Activated effector memory CD4-positive, alpha-beta T cell treated with anti-CD3 and anti-CD28 coated beads, Interleukin-2, amount 50 U/mL, for 16 hours (primary cell): ENCODE measurements at regions not wholly inside any gene's neighbourhood (a gene's known extent, or its start where the extent isn't known, plus 50 kb on each side); places are given as distances from the start of the nearest gene placed in this dataset.
"Not testable (repeated sequence)": the region's sequence is repeated elsewhere in the genome, so short reads cannot be mapped to it uniquely, and the experiment has no call there.

Source experiments
- DNase-seq: peaks from one replicate; pipeline ENCODE4 v3.0.0-alpha.2; 2020

DNA sequence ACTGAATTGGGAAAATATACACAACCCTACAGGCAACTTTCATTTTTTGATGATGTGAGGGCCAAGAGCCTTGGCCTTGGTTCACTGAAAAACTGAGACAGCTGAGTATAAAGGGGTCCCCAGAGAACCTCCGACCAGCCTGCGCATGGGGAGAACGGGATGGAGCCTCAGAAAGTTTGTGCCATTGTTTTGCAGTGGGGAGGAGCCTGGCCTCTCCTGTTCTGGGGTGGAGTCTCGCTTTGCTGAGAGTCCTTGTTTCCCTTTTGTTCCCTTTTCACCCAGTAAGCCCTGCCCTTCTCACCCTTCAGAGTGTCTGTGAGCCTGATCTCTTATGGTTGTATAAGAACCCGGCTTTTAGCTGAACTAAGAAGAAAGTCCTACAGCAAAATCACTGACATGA, 193.2 kb upstream of the AKR1E2 start:
- DNase-seq: no peak

DNA sequence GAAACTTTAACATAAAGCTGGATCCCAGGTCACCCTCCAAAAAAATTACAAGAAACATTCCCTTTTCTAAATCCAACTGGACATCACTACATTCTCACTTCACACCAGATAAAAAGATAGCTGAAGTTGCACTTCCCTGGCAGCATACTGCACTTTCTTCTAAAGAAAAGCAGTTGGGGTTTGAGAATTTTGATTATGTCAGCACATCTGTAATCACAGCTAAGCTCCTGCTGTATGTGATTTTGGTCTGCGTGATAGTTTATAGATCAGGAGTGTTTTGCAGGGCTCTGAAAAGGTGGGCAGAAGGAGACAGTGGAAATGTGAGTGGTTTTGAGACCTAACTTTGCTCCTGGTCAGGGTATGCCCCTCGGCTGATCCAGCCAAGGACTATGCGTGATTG, 199.1 kb upstream of the AKR1E2 start:
- no peak for DNase-seq

DNA sequence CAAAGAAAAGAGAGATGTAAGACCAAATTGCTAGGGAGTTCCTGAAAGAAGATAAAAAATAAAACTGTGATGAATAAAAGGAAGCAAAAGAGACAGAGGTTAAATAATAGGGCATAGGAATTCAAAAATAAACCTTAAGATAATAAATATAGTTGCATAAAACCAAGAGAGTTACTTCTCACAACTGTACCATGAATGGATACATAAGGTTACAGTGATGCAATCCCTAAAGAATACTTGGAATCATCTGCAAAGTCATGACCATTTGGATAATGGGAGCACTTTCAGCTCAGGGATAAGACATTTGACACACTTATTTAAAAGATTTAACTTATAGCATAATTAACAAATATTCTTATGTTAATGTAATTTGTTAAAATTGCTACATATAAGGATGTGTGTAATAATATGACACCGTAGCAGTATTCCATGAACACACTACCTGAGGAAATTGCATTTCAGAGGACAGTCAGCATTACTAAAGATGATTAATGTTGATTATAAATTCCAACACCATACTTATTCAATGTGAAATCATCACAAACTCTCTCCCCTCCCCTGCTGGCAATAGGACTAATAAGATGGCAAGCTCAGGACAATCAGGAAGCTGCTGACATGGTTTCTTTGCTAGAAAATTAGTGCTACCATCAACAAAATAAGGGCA, 202.1 kb upstream of the AKR1E2 start:
- DNase-seq: no peak

DNA sequence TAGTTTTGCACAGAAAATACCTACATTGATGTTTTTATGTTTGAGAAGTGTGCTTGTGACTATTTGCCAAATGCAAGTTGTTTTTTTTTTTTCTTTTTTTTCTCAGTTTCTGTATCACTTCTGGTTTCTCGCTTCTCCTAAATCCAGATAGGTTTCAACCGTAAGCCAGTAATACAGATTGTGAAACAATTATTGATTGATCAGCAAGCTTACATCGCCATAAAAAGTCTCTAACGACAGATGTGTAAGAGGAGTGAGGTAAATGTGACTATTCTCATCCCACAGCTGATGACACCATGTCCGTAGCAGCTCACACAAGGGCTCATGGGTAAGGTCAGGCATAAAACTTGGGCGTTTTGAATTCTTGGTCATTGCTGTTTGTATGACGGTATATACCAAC, 202.8 kb upstream of the AKR1E2 start:
- DNase-seq: no peak

DNA sequence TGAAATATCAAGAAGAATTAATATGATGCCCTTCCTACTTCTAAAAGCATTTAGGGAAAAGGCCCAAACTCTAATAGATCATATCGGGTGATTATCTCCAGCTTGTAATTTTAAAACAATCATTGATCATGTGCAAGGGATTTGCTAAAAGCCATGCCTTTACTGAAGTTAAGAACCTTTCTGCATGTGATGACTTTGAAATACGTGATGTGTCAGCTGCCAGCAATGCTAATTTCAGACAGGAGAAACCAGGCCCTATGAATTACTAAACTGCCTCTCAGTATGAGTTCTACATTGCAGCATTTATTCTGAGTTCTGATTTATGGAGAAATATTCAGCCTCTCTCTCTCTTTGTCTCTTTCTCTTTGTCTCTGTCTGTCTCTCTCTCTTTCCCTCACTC, 203.6 kb upstream of the AKR1E2 start:
- DNase-seq: no peak

DNA sequence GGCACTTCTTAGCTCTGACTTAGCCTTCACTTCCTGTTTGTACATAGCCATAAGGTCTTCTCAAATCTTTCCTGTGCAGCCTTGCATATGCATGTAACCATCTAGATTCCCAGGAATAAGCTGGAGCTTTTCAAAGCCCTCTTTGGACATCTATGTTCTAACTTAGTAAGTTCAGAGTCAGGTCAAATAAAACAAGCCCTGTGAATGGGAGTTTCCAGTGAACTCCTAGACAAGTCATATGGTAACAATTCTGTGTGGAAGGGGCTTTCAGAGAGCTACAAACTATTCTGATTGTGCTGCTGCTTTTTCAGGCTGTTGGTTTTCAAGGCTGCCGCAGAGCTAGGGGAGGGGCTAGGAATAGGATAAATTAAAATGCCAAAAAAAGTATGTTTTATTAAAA, 208.4 kb upstream of the AKR1E2 start:
- no peak for DNase-seq

DNA sequence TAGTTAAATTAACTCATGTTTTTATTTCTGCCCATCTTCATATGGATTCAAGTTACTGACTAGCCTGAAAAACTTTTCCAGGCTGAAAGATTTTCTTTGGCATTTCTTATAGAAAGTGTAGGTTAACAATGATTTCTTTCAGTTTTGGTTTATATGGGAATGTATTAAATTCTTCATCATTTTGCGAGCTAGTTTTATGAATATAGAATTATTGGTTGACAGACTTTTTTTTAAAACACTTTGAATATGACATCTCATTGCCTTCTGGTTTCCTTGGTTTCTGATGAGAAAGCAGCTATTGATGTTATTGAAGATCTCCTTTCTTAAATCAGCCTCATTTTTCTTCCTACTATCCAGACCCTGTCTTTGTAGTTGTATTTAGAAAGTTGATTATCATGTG, 211.0 kb upstream of the AKR1E2 start:
- no peak for DNase-seq

DNA sequence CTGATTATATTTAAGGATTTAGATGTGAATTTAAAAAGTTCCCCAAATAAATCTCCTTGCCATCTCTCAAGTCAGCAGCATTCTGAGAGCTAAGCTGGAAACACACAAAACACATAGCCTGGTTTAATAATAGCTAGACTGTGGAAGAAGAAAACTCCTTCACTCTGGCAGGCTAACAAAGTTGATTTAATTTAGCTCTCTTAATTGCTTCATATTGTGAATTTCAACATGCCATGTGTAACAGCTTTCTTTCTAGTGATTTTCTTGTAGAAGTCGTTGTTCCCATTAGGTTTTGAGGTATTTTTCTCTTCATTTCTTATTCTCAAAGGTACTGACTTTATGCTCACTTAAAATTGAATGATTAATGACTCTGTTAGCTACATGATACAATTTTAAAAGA, 216.8 kb upstream of the AKR1E2 start:
- no peak for DNase-seq

DNA sequence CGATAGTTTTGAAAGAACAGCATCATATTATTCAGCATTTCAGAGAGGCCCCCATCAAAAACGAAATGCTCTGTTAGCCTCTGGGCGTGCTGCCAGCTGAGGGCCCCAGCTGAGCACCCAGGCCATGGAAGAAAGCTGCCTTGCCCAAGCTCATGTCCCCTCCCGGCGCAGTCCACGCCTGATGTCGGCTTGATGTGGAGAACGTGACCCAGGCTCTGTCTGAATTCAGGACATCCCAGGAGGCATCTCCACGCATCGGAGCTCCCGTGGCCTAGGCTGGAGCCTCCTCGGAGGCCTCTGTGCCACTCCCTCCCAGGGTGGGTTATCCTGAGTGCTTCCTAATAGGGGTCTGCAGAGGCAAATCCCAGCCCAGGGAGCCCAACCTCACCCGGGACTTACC, 218.3 kb upstream of the AKR1E2 start:
- DNase-seq: no peak

DNA sequence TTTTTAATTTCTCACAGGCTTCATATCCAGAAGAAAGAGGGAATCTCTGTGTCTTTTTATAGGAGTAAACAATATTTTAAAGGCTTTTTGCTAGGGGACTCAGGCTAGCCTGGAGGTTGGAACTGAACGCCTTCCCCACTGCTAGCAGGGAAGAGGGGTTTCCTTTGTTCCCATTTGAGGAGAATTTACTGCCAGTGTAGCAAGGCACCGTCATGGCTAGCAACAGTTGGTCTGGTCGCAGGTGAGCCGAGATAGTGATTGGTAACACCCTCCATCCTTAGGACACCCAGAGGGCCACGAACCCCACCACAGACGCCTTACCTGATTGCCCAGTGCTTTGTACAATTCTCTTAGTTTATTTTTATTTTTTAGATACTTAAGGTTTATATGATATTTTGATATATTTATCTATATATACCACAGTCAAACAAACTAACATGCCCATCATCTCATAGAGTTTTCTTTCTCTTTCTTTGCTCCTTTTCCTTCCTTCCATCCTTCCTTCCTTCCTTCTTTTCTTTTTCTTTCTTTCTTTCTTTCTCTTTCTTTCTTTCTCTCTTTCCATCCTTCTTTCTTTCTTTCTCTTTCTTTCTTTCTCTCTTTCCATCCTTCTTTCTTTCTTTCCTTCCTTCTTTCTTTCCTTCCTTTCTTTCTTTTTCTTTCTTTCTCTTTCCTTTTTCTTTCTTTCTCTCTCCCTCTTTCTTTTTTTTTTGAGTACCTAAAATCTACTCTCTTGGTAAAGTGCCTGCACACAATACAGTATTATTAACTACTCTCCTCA, 219.0 kb upstream of the AKR1E2 start:
- DNase-seq: no peak

DNA sequence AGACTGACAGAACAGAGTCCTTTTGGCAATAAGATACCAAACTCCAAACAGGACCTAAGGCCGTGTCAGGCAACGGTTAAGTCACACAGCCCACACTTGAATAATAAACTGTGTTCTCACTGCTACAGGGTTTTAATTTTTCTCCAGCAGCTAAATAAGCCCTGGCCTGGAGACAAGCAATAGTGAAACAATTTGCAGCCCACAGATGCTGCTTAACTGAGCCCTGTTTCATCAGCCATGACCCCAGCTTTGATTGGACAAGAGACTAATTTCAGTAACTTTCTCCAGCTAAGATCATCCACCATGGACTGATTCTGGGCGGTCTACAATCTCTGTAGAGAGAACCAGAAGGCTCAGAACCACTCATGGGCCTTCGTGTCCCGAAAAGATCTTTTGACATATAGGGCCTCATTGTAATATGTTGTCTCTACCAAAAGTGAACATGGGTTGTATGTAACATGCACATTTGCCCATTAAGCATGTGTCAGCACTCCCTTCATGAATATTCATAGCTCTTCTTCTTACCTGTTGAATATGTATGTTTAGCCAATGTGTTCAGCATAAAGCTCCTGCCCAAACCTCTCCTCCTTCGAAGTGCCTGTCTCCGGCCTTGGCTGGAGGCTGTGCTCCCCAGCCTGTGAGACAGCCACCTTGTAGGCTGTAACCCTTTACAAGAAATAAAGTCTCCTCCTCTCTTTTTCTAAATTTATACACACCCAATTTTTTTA, 223.1 kb upstream of the AKR1E2 start:
- no peak for DNase-seq

DNA sequence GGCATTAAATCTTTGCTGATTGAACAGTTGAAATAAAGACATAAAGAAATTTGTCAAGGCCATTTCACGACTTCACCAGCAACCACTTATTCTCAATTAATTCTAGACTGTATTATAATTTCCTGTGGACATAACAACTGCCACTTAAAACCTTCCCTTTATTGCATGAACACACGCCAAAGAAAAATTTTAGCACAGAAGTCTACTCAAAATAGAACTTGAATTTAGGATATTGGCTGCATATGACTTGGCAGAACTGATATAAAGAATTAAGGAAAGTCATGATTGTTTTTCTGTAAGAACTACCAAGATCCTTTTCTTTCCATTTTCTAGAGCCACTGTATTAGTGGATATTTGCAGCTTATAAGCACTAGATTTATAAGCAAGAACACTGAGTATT, 226.5 kb upstream of the AKR1E2 start:
- no peak for DNase-seq

DNA sequence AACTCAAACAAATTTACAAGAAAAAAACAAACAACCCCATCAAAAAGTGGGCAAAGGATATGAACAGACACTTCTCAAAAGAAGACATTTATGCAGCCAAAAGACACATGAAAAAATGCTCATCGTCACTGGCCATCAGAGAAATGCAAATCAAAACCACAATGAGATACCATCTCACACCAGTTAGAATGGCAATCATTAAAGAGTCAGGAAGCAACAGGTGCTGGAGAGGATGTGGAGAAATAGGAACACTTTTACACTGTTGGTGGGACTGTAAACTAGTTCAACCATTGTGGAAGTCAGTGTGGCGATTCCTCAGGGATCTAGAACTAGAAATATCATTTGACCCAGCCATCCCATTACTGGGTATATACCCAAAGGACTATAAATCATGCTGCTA, 228.1 kb upstream of the AKR1E2 start:
- DNase-seq: not testable (repeated sequence)

DNA sequence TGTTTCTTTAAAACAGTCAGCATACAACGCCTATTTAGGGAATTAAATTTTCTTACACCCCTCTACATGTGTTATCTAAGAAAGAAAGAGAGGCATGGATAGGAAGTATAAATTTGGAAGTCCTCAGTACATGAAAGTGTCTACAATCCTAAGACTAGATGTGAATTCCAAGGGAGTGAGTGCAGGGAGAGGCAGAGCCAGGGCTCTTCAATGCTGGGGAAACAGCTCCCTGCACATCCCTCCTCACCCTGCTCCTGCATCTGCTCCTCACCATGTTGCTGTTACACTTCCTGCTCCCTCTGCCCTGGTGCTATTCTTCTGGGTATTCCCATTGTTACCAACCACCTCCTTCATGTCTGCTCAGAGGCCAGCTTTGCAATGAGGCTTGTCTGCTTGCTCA, 229.1 kb upstream of the AKR1E2 start:
- DNase-seq: no peak

DNA sequence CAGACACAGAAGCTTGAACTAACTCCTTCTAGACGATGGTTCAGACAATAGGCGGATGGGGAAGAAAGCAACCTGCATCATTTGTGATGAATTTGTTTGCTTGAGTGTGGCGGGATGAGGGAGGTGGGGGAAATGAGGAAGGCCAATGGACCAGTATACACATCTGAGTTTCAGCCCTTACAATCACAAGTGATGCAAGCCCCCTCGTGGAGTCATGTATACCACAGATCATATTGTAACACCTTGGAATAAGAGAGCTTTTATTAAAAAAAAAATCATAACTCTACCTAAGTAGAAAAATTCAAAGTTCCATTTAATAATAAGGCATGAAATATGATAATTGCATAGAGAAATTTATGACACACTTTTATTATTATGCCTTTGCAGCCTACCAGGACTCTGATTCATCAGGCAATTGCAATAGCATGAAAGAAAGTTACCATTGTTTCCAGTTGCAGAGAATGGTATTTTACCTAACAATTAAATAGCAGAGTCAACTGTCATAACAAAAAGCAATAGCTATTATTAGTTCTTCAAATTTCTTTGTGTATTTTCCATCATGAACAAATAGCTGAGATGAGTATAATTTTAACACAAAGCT, 230.2 kb upstream of the AKR1E2 start:
- no peak for DNase-seq

DNA sequence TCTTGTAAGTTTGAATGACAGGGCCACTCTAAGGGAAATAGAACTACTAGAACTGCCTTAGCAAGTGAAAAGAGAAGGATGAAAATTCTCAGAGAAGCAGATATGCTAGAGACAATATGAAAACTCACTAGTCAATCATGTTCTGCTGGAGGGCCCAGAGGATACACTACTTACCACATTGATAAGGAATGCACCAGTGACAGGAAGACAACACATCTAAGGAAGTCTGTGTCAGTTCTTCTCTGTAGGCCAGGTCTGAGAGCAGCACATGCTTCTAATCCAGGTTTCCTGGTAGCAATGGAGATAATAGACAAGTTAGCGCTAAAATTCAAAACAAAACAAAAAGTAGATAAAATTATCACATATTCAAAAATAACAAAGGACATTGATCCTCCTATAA, 235.2 kb upstream of the AKR1E2 start:
- no peak for DNase-seq

DNA sequence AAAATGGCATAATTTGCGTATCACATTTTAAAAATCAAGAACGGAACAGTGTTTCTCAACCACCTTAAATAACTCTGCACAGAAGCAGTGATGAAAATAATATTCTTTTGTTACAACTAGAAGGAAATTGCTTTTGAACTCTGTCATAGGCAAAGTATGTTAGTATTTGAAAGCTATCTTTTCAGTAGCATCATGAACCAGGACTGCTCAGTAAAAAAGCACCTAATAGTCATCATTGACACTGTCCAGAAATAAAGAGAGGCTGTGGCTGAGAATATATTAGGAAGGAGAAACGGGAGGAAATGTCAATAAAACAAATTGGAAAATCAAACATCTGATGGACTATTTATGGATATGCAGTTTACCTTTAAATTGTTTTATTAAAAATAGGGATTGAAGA, 237.2 kb upstream of the AKR1E2 start:
- DNase-seq: no peak

DNA sequence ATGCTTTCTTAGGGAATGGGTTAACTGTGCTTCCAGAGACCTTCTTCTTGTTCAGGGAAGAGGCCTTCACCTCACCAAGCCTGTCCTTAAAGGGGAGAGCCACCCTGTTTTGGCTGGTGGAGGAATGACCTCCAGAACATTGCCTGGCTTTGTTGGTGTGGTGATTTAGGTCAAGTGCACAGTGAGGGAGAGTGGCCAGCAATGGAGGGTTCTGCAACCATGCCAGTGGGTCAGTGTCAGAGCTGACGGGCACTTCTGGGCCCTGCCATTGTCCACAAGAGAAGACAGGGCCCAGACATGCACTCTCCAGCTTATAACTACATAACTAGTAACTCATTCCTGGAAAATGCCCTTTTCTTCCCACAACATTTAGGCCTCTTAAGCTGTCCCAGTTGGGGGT, 238.5 kb upstream of the AKR1E2 start:
- DNase-seq: no peak

DNA sequence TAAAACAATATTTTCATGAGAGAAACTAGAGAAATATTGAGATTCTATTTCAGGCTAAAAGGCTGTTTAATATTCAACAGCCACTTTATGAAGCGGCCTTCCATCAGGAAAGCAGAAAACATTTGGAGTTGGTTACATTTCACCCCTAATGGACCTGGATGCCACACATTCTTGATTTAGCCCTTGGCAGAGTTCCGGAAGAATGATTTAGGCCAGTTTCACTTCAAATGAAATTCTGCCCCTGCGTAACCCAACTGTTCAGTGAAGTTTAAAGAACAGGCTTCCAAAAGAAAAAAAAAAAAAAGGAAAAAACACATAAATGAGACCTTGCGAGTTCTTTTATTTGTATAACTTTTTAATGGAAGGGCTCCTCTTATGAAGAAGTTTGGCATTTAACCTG, 239.2 kb upstream of the AKR1E2 start:
- DNase-seq: no peak

DNA sequence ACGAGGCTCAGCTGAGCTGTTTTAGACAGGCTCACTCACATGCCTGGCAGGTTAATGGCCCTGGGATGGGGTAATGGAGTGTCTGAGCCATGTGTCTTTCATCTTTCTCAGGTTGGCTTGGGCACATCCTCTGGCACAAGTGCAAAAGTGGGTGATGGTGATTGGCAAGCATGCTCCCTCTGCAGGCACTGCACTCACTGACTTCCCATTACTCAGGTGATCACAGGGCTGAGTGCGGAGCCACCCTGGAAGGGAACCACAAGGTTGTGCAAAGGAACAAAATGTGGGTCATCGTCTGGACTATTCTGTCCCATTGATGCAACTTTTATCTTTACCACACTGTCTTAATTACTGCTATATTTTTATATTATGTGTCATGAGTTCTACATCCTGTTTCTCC, 244.1 kb upstream of the AKR1E2 start:
- no peak for DNase-seq

DNA sequence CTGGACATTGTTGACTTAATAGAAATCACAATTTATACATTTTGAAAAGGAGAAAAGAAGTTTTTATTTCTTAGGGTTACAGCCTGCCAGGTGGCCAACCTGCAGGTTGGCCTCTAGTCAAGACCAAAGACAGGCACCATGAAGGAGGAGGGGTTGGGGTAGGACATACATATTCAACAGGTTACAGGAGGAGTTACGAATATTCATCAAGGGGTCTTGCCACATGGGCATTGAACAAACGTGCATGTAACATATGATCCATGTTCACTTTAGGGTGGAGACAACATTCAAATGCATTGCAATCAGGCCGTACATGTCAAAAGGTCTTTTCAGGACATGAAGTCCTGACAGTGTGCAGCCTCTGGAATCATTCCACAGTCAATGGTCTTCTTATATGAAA, 246.2 kb upstream of the AKR1E2 start:
- no peak for DNase-seq

DNA sequence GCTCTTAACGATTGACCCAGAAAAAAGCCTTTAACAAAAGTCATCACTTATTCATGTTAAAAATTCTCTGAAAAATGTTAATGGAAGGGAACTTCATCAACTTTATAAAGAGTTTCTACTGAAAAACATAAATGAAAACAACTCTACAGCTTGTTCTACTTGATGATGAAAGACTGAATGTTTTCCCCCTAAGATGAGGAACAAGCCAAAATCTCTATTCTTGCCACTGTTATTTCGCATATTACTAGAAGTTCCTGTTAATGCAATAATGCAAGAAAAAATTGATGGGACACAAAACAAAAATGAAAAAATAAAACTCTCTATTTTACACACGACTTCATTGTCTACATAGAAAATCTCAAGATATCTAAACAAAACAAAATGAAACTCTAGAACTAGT, 249.8 kb upstream of the AKR1E2 start:
- no peak for DNase-seq

DNA sequence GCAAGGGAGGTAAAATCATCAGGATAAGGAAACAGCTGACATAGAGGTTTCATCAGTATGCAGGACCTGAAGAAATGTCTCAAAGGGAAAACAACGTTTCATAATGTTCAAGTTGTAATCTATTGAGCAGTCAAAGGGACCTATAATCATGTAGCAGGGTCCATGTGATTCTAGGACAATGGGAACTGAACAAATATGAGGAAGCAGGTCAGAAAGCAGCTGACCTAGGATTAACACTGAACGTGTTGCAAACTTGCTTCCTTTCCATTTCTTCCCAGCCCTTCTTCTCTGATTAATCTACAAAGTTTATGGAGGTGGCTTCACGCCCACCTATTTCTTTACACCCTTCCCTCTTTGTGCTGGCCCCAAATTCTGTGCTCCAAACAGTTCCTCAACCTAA, 256.9 kb upstream of the AKR1E2 start:
- DNase-seq: no peak

DNA sequence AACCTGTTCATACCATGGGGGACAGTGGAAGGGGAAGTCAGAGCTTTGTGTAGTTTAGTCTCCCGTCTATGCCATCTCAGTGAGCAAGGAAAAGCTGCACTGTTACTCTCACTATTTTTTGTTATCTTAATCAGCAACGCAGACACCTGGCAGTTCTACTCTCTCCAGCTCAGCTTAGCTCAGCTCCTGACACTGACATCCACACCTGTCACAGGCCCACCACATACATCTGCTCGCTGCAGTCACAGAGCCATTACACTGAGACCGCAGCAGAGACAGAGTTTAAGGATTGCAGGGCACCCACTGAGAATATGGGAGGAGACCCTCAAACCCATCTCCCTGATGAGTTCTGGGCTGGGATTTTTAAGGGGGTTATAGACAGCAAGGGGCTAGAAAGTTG, 257.3 kb upstream of the AKR1E2 start:
- no peak for DNase-seq
